SK-N-MC (cell line): ENCODE measurements at regions not wholly inside any gene's neighbourhood (a gene's known extent, or its start where the extent isn't known, plus 50 kb on each side); places are given as distances from the start of the nearest gene placed in this dataset.

Experiments used
- EZH2 ChIP-seq: fragments of 200-600 bp; sonication (generic); IDR thresholded peaks from one replicate; pipeline ENCODE4 v1.6.1; 2017; ENCODE audit warnings: antibody characterized with exemption
- FOXP2 ChIP-seq: optimal IDR thresholded peaks from 2 replicates; pipeline ENCODE3; 2011; ENCODE audit warnings: mild to moderate bottlenecking, moderate library complexity; ENCODE audit not compliant: insufficient read depth; ENCODE audit errors: extremely low read length, control extremely low read depth

GRCh38 chr18:7492385-7492784 is 74.7 kb upstream of the PTPRM start:
- TF ChIP-seq EZH2 (no peak), FOXP2 (no peak)
